SK-N-SH (cell line): ENCODE measurements at regions not wholly inside any gene's neighbourhood (a gene's known extent, or its start where the extent isn't known, plus 50 kb on each side); places are given as distances from the start of the nearest gene placed in this dataset.

Experiments used
- CTCF ChIA-PET: fragments of 300-600, 350-600 bp; formaldehyde crosslinking; extraction: SDS; loops from one replicate; lab custom pipeline; 2021; lab: Yijun Ruan, JAX
- POLR2A ChIA-PET: fragments of 350-600 bp; sonication (Branson Sonifier 250); formaldehyde crosslinking; extraction: SDS; loops from one replicate; lab custom pipeline; 2020; ENCODE audit warnings: antibody characterized with exemption, inconsistent platforms; lab: Yijun Ruan, JAX
- DNase-seq: peaks from one replicate; pipeline ENCODE4 v3.0.0; 2012
- H2AFZ ChIP-seq: fragments of 200-600 bp; sonication (generic); 2 replicates; pipeline ENCODE4 v1.8.1; 2016; ENCODE audit warnings: antibody characterized with exemption, mild to moderate bottlenecking, low read depth
- H3F3A ChIP-seq: fragments of 200-600 bp; sonication (generic); replicated peaks from 2 replicates; pipeline ENCODE3; 2016; ENCODE audit warnings: antibody characterized with exemption, mild to moderate bottlenecking; ENCODE audit not compliant: insufficient read depth
- H3K27ac ChIP-seq, 2 experiments: fragments of 200-500 bp in 1 of 2; fragments of 200-600 bp in 1 of 2; sonication (Bioruptor generic) in 1 of 2; sonication (generic), shearing (Covaris generic) in 1 of 2; 2 replicates each; pipeline versions ENCODE4 v1.5.1 to v1.6.1; 2014 to 2016; ENCODE audit warnings: low read depth in 2 of 2, inconsistent platforms in 1 of 2, low read length in 1 of 2, mild to moderate bottlenecking in 1 of 2, mixed read lengths in 1 of 2
- H3K27me3 ChIP-seq: fragments of 200-600 bp; sonication (generic), shearing (Covaris generic); 2 replicates; pipeline ENCODE4 v1.6.1; 2016; ENCODE audit warnings: mixed run types; ENCODE audit not compliant: insufficient read depth
- H3K36me3 ChIP-seq, 2 experiments: fragments of 200-500 bp in 1 of 2; fragments of 200-600 bp in 1 of 2; sonication (Bioruptor generic) in 1 of 2; sonication (generic) in 1 of 2; replicated peaks in 1 of 2; 2 replicates each; pipeline versions ENCODE3 to v1.5.1; 2014 to 2016; ENCODE audit warnings: low read length in 1 of 2, mild to moderate bottlenecking in 1 of 2; ENCODE audit not compliant: insufficient read depth in 2 of 2, control insufficient read depth in 1 of 2
- H3K4me1 ChIP-seq, 2 experiments: fragments of 200-500 bp in 1 of 2; fragments of 200-600 bp in 1 of 2; sonication (Bioruptor generic) in 1 of 2; sonication (generic), shearing (Covaris generic) in 1 of 2; 2 replicates each; pipeline versions ENCODE4 v1.5.1 to v1.6.1; 2014 to 2016; ENCODE audit warnings: low read depth in 1 of 2, low read length in 1 of 2, mixed run types in 1 of 2; ENCODE audit not compliant: insufficient read depth in 2 of 2, control insufficient read depth in 1 of 2
- H3K4me2 ChIP-seq: fragments of 200-600 bp; sonication (generic), shearing (Covaris generic); 2 replicates; pipeline ENCODE4 v1.6.1; 2017; ENCODE audit warnings: mixed run types
- H3K4me3 ChIP-seq, 2 experiments: fragments of 200-500 bp in 1 of 2; fragments of 200-600 bp in 1 of 2; sonication (Bioruptor generic) in 1 of 2; sonication (generic), shearing (Covaris generic) in 1 of 2; 2 replicates each; pipeline versions ENCODE4 v1.5.1 to v1.8.1; 2014 to 2016; ENCODE audit warnings: low read depth in 2 of 2, inconsistent platforms in 1 of 2, low read length in 1 of 2, mild to moderate bottlenecking in 1 of 2, mixed read lengths in 1 of 2, moderate library complexity in 1 of 2
- H3K79me2 ChIP-seq: fragments of 200-600 bp; sonication (generic); 2 replicates; pipeline ENCODE4 v1.8.1; 2017; ENCODE audit warnings: mild to moderate bottlenecking; ENCODE audit not compliant: insufficient read depth
- H3K9ac ChIP-seq: fragments of 200-600 bp; sonication (generic); 2 replicates; pipeline ENCODE4 v1.6.1; 2017; ENCODE audit warnings: mixed run types
- H3K9me2 ChIP-seq: fragments of 200-600 bp; sonication (generic); 2 replicates; pipeline ENCODE4 v1.6.1; 2017; ENCODE audit warnings: mixed run types
- H3K9me3 ChIP-seq: fragments of 200-600 bp; sonication (generic); 2 replicates; pipeline ENCODE4 v1.6.1; 2017; ENCODE audit warnings: mixed run types, mild to moderate bottlenecking, moderate library complexity
- H4K20me1 ChIP-seq: fragments of 200-600 bp; sonication (generic); 2 replicates; pipeline ENCODE4 v1.6.1; 2017; ENCODE audit warnings: mild to moderate bottlenecking, mixed run types; ENCODE audit not compliant: insufficient read depth
- CTCF ChIP-seq: fragments of 200-600 bp; sonication (generic); IDR thresholded peaks from 2 replicates; pipeline ENCODE4 v1.6.1; 2017; ENCODE audit warnings: antibody characterized with exemption, mild to moderate bottlenecking, moderate library complexity
- EP300 ChIP-seq, 2 experiments: IDR thresholded peaks; 2 replicates each; pipeline versions ENCODE4 v1.4.0 to v1.6.1; 2012; ENCODE audit warnings: borderline replicate concordance in 1 of 2, low read depth in 1 of 2, low read length in 1 of 2
- EZH2phosphoT487 ChIP-seq: fragments of 200-600 bp; sonication (generic); IDR thresholded peaks from 2 replicates; pipeline ENCODE4 v1.6.1; 2017; ENCODE audit warnings: low read depth, mixed run types, mild to moderate bottlenecking, antibody characterized with exemption, moderate library complexity, borderline replicate concordance
- FOSL2 ChIP-seq: IDR thresholded peaks from 2 replicates; pipeline ENCODE4 v1.4.0; 2012; ENCODE audit warnings: low read depth, mild to moderate bottlenecking, moderate library complexity, borderline replicate concordance
- FOXJ3 ChIP-seq: sonication (generic); formaldehyde crosslinking; IDR thresholded peaks from 2 replicates; pipeline ENCODE4 v1.5.1; 2020; ENCODE audit warnings: mild to moderate bottlenecking, missing genetic modification reagents
- FOXM1 ChIP-seq: IDR thresholded peaks from 2 replicates; pipeline ENCODE4 v1.4.0; 2012; ENCODE audit warnings: low read depth, mild to moderate bottlenecking
- JUND ChIP-seq: IDR thresholded peaks from 2 replicates; pipeline ENCODE4 v1.4.0; 2012
- MEF2A ChIP-seq: IDR thresholded peaks from 2 replicates; pipeline ENCODE4 v1.4.0; 2012; ENCODE audit warnings: low read depth, borderline replicate concordance
- NFIC ChIP-seq: IDR thresholded peaks from 2 replicates; pipeline ENCODE4 v1.4.0; 2012; ENCODE audit warnings: borderline replicate concordance
- NRF1 ChIP-seq: IDR thresholded peaks from 2 replicates; pipeline ENCODE4 v1.6.1; 2012; ENCODE audit warnings: low read depth, mild to moderate bottlenecking, low read length
- PBX3 ChIP-seq: IDR thresholded peaks from 2 replicates; pipeline ENCODE4; 2012
- POLR2AphosphoS5 ChIP-seq: IDR thresholded peaks from 2 replicates; pipeline ENCODE4 v1.6.1; 2012; ENCODE audit warnings: low read depth, low read length
- RAD21 ChIP-seq: IDR thresholded peaks from 2 replicates; pipeline ENCODE4 v1.6.1; 2012; ENCODE audit warnings: mild to moderate bottlenecking, low read length
- RFX5 ChIP-seq: IDR thresholded peaks from 2 replicates; pipeline ENCODE4 v1.6.1; 2012; ENCODE audit warnings: mild to moderate bottlenecking, improper control_type of control experiment, low read length
- RXRA ChIP-seq: IDR thresholded peaks from 2 replicates; pipeline ENCODE4 v1.4.0; 2012; ENCODE audit warnings: low read depth, mild to moderate bottlenecking, borderline replicate concordance
- TCF12 ChIP-seq: IDR thresholded peaks from 2 replicates; pipeline ENCODE4 v1.4.0; 2012
- TEAD4 ChIP-seq: IDR thresholded peaks from 2 replicates; pipeline ENCODE4 v1.4.0; 2012; ENCODE audit warnings: mild to moderate bottlenecking, borderline replicate concordance; ENCODE audit not compliant: insufficient read depth
- YY1 ChIP-seq: IDR thresholded peaks from 2 replicates; pipeline ENCODE4 v1.4.0; 2012; ENCODE audit warnings: low read depth, mild to moderate bottlenecking
- WGBS: methylation state at CpG from one replicate; pipeline ENCODE4 v1.1.6; 2017; ENCODE audit warnings: low lambda C conversion rate; 5-methylcytosine and 5-hydroxymethylcytosine counted together
- TF ChIP-seq, protein P1 (sequence below): IDR thresholded peaks from 2 replicates; pipeline ENCODE4 v1.4.0; 2012; ENCODE audit warnings: low read depth, borderline replicate concordance
- TF ChIP-seq, protein P2 (sequence below): IDR thresholded peaks from 2 replicates; pipeline ENCODE4 v1.4.0; 2012; ENCODE audit warnings: low read depth, borderline replicate concordance

GRCh38 chr16:63302811-63303210 is 1266.6 kb upstream of the CDH8 start:
- no peaks in the 10 kb centered on the region for H3K9me3 ChIP-seq
- no peak for DNase-seq
- POLR2A ChIA-PET: no interaction called here
- H3K27me3 ChIP-seq: no peaks in the 10 kb centered on the region
- WGBS: 41% methylated on average over 2 of the region's 2 CpGs
- H3K79me2 ChIP-seq: no peaks in the 10 kb centered on the region
- H3K9me2 ChIP-seq: no peaks in the 10 kb centered on the region
- TF ChIP-seq TCF12 (no peak), NFIC (no peak), RAD21 (no peak), JUND (no peak), FOXJ3 (CRISPR knock-in tag) (no peak), EP300 (IDR thresholded peaks at IDR 0.05; ENCODE audit: borderline replicate concordance in 1 of 2, low read depth in 1 of 2, low read length in 1 of 2) (no peak), POLR2AphosphoS5 (no peak), EZH2phosphoT487 (no peak), YY1 (no peak), FOSL2 (no peak), NRF1 (no peak), CTCF (no peak), RFX5 (no peak), MEF2A (no peak), RXRA (no peak), PBX3 (no peak), FOXM1 (no peak), TEAD4 (no peak)
- TF ChIP-seq, protein P1, sequence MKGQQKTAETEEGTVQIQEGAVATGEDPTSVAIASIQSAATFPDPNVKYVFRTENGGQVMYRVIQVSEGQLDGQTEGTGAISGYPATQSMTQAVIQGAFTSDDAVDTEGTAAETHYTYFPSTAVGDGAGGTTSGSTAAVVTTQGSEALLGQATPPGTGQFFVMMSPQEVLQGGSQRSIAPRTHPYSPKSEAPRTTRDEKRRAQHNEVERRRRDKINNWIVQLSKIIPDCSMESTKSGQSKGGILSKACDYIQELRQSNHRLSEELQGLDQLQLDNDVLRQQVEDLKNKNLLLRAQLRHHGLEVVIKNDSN: no peak
- TF ChIP-seq, protein P2, sequence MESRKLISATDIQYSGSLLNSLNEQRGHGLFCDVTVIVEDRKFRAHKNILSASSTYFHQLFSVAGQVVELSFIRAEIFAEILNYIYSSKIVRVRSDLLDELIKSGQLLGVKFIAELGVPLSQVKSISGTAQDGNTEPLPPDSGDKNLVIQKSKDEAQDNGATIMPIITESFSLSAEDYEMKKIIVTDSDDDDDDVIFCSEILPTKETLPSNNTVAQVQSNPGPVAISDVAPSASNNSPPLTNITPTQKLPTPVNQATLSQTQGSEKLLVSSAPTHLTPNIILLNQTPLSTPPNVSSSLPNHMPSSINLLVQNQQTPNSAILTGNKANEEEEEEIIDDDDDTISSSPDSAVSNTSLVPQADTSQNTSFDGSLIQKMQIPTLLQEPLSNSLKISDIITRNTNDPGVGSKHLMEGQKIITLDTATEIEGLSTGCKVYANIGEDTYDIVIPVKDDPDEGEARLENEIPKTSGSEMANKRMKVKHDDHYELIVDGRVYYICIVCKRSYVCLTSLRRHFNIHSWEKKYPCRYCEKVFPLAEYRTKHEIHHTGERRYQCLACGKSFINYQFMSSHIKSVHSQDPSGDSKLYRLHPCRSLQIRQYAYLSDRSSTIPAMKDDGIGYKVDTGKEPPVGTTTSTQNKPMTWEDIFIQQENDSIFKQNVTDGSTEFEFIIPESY: no peak
- no peak overlapping the region for H3K27ac ChIP-seq
- H3K4me2 ChIP-seq: no peak overlapping the region
- no peaks in the 10 kb centered on the region for H3K36me3 ChIP-seq
- no peaks in the 10 kb centered on the region for H3K4me1 ChIP-seq
- H3K4me3 ChIP-seq: no peak overlapping the region
- no peak overlapping the region for H3K9ac ChIP-seq
- H2AFZ ChIP-seq: no peak overlapping the region
- CTCF ChIA-PET: interaction anchor here (1.0 kb wide), 1 partner anchor 13 kb away, joined by 3 read pairs; no protein-coding TSS in a partner anchor
- no peaks in the 10 kb centered on the region for H4K20me1 ChIP-seq
- no peaks in the 10 kb centered on the region for H3F3A ChIP-seq
